ENCODE measurements at regions not wholly inside any gene's neighbourhood (a gene's known extent, or its start where the extent isn't known, plus 50 kb on each side); places are given as distances from the start of the nearest gene placed in this dataset.

DNA sequence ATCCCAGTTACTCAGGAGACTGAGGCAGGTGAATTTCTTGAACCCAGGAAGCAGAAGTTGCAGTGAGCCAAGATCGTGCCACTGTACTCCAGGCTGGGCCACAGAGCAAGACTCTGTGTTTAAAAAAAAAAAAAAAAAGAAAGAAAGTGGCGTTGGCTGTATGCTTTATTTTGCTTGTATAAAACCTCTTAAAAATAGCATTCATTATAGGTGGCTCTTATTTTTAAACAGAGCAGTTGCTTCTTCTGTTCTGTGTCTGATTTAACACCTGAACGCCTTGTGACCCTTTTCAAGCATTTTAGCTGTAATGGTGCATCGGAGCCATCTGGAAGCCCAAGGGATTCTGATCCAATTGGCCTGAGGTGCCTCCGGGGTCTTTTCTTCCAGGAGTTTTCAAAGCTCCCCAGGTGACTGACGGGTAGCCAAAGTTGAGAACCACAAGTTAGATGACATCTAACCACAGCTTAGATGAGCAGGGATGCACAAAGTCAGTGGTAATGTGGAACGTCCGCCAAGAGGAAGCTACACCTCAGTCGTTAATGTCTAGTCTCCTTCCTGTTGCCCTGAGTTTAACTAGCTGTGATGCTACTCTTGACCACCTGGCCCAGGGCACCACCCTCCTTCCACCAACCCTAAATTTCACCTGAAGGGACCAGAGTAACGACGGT is 274.6 kb upstream of the KLF6 start:
- H3K27ac Mint-ChIP-seq (ENCODE audit: unreplicated experiment), result no peak overlapping the region
- H3K9me3 Mint-ChIP-seq (ENCODE audit: unreplicated experiment), result peaks cover 9% of the 10 kb centered on the region
- intact Hi-C loops (cut with micrococcal nuclease; ENCODE audit: unreplicated experiment), result no loop called here
- TF ChIP-seq, protein P1, sequence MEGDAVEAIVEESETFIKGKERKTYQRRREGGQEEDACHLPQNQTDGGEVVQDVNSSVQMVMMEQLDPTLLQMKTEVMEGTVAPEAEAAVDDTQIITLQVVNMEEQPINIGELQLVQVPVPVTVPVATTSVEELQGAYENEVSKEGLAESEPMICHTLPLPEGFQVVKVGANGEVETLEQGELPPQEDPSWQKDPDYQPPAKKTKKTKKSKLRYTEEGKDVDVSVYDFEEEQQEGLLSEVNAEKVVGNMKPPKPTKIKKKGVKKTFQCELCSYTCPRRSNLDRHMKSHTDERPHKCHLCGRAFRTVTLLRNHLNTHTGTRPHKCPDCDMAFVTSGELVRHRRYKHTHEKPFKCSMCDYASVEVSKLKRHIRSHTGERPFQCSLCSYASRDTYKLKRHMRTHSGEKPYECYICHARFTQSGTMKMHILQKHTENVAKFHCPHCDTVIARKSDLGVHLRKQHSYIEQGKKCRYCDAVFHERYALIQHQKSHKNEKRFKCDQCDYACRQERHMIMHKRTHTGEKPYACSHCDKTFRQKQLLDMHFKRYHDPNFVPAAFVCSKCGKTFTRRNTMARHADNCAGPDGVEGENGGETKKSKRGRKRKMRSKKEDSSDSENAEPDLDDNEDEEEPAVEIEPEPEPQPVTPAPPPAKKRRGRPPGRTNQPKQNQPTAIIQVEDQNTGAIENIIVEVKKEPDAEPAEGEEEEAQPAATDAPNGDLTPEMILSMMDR (IDR thresholded peaks at IDR 0.05; ENCODE audit: insufficient read depth in 1 of 2, low read depth in 1 of 2, low read length in 1 of 2, severe bottlenecking in 1 of 2, unreplicated experiment in 1 of 2), result no peak
- Histone ChIP-seq H3K9me3 (no peaks in the 10 kb centered on the region), H3K4me3 (ENCODE audit: low read depth, low read length) (no peak overlapping the region), H3K36me3 (ENCODE audit: control insufficient read depth, insufficient read depth, low read length) (no peaks in the 10 kb centered on the region; the same call in 1 of the 2 replicates), H3K4me1 (peaks cover 5% of the 10 kb centered on the region), H3K27me3 (replicated peaks; ENCODE audit: control insufficient read depth, insufficient read depth, low read length) (no peaks in the 10 kb centered on the region)
- no peaks in the 10 kb centered on the region for H3K27me3 Mint-ChIP-seq (ENCODE audit: insufficient read depth, unreplicated experiment)
- ChIA-PET POLR2A (no interaction called here), CTCF (no interaction called here)
- DNase-seq, result no peak
- no peak overlapping the region for H3K4me3 Mint-ChIP-seq (ENCODE audit: unreplicated experiment)
- H3K36me3 Mint-ChIP-seq (ENCODE audit: insufficient read depth, unreplicated experiment), result no peaks in the 10 kb centered on the region
- H3K4me1 Mint-ChIP-seq (ENCODE audit: low read depth, unreplicated experiment), result peaks cover 8% of the 10 kb centered on the region
- BruUV-seq (replicated peaks), result no TSS peak

DNA sequence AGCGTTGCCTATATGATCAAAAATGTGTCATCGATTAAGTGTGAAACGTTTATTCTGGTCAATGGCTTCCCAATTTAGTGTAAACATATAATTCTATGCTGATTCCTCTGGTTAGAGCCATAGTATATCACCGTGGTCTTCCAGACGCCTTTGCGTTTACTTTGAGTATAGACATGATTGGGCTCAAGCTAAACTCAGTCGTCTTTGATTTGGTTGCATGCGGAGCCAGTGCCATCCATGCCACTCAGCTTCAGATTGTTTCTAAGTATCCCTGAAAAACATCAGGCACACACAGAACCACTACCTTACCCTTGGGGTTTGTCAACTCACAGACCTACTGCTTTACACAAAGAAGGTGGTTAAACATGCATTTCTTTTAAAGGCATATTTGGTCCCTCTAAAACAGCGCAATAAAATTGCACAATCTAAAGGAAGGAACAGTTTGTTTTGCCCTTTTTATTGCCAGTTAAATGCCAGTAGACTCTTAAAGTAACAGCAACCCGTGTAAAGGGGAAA is 273.6 kb upstream of the KLF6 start:
- no peak overlapping the region for H3K4me3 ChIP-seq (ENCODE audit: low read depth, low read length)
- BruUV-seq (replicated peaks), result no TSS peak
- intact Hi-C loops (cut with micrococcal nuclease; ENCODE audit: unreplicated experiment), result no loop called here
- Mint-ChIP-seq H3K27ac (ENCODE audit: unreplicated experiment) (no peak overlapping the region), H3K27me3 (ENCODE audit: insufficient read depth, unreplicated experiment) (no peaks in the 10 kb centered on the region), H3K4me1 (ENCODE audit: low read depth, unreplicated experiment) (peaks cover 8% of the 10 kb centered on the region), H3K36me3 (ENCODE audit: insufficient read depth, unreplicated experiment) (no peaks in the 10 kb centered on the region), H3K9me3 (ENCODE audit: unreplicated experiment) (peaks cover 9% of the 10 kb centered on the region), H3K4me3 (ENCODE audit: unreplicated experiment) (no peak overlapping the region)
- H3K9me3 ChIP-seq, result no peaks in the 10 kb centered on the region
- TF ChIP-seq, protein P1 (IDR thresholded peaks at IDR 0.05; ENCODE audit: insufficient read depth in 1 of 2, low read depth in 1 of 2, low read length in 1 of 2, severe bottlenecking in 1 of 2, unreplicated experiment in 1 of 2), result no peak
- ChIA-PET POLR2A (interaction anchor here (0.6 kb wide), 1 partner anchor 1388 kb away, joined by 3 read pairs; no protein-coding TSS in a partner anchor), CTCF (no interaction called here)
- peaks cover 5% of the 10 kb centered on the region for H3K4me1 ChIP-seq
- no peaks in the 10 kb centered on the region for H3K27me3 ChIP-seq (replicated peaks; ENCODE audit: control insufficient read depth, insufficient read depth, low read length)
- no peak for DNase-seq
- no peaks in the 10 kb centered on the region; the same call in 1 of the 2 replicates for H3K36me3 ChIP-seq (ENCODE audit: control insufficient read depth, insufficient read depth, low read length)

DNA sequence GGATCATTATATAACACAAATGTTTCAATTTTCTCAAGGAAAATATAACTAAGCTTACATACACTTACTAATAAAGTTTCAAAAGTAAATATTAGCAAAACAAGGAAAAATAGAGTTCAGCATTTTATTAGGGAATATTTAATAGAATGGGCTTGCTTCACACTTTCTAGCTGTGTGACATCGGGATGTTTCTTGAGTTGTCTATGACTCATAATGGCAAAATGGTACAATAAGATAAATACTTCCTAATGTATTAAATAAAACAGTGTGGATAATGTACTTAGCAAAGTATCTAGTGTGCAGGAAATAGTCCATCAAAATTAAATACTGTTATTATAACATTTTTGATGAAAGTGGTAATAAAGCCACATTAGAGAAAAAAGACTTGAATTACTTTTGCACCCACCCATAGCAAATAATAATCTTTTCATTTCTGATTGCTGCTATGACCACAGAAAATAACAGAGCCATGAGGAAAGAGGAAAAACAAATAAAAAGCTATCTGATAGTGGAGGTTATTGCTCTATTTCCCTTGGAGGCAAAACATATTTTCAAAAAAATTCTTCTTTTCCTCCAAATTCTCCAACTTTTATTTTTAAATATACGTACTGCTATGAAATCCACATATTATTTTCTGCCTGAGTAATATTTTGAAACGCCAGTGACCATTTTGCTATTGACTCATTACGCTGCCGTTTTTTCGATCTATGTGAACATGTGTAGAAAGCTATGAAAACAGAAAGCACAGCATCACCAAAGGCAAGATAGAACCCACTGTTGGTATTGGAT is 272.9 kb upstream of the KLF6 start:
- H3K4me1 Mint-ChIP-seq (ENCODE audit: low read depth, unreplicated experiment), result peaks cover 8% of the 10 kb centered on the region
- Histone ChIP-seq H3K4me1 (peaks cover 5% of the 10 kb centered on the region), H3K36me3 (ENCODE audit: control insufficient read depth, insufficient read depth, low read length) (no peaks in the 10 kb centered on the region; the same call in 1 of the 2 replicates), H3K4me3 (ENCODE audit: low read depth, low read length) (no peak overlapping the region), H3K9me3 (no peaks in the 10 kb centered on the region), H3K27me3 (replicated peaks; ENCODE audit: control insufficient read depth, insufficient read depth, low read length) (no peaks in the 10 kb centered on the region)
- intact Hi-C loops (cut with micrococcal nuclease; ENCODE audit: unreplicated experiment), result no loop called here
- no peaks in the 10 kb centered on the region for H3K27me3 Mint-ChIP-seq (ENCODE audit: insufficient read depth, unreplicated experiment)
- TF ChIP-seq, protein P1 (IDR thresholded peaks at IDR 0.05; ENCODE audit: insufficient read depth in 1 of 2, low read depth in 1 of 2, low read length in 1 of 2, severe bottlenecking in 1 of 2, unreplicated experiment in 1 of 2), result no peak
- peaks cover 9% of the 10 kb centered on the region for H3K9me3 Mint-ChIP-seq (ENCODE audit: unreplicated experiment)
- no peak for DNase-seq
- no peak overlapping the region for H3K4me3 Mint-ChIP-seq (ENCODE audit: unreplicated experiment)
- ChIA-PET POLR2A (interaction anchor here (0.6 kb wide), 1 partner anchor 1388 kb away, joined by 3 read pairs; no protein-coding TSS in a partner anchor), CTCF (no interaction called here)
- H3K36me3 Mint-ChIP-seq (ENCODE audit: insufficient read depth, unreplicated experiment), result no peaks in the 10 kb centered on the region
- H3K27ac Mint-ChIP-seq (ENCODE audit: unreplicated experiment), result no peak overlapping the region
- no TSS peak for BruUV-seq (replicated peaks)
